Gastroesophageal sphincter (tissue), 4 donors: ENCODE measurements at regions not wholly inside any gene's neighbourhood (a gene's known extent, or its start where the extent isn't known, plus 50 kb on each side); places are given as distances from the start of the nearest gene placed in this dataset.

ENCODE experiments used
- ATAC-seq: fragments of 150-250 bp; one replicate; pipeline ENCODE4 v1.9.1; 2016; ENCODE audit warnings: mild to moderate bottlenecking, moderate library complexity
- H3K27ac ChIP-seq, 4 donors: fragments of 200-600 bp; sonication (generic) in 3 of 4; 1 replicate in 3 of 4; 2 replicates in 1 of 4; pipeline ENCODE4 v1.5.1; 2016 to 2019
- H3K27me3 ChIP-seq: fragments of 200-600 bp; sonication (generic); one replicate; pipeline ENCODE4 v1.5.1; 2019
- H3K36me3 ChIP-seq, 2 donors: fragments of 200-600 bp; sonication (generic); one replicate each; pipeline ENCODE4 v1.5.1; 2019; ENCODE audit warnings: control low read depth in 1 of 2
- H3K4me1 ChIP-seq, 3 donors: fragments of 200-600 bp; sonication (generic); 1 replicate in 2 of 3; 2 replicates in 1 of 3; pipeline ENCODE4 v1.5.1; 2016 to 2019; ENCODE audit warnings: control low read depth in 2 of 3
- H3K4me3 ChIP-seq, 2 donors: fragments of 200-600 bp; sonication (generic); one replicate each; pipeline ENCODE4 v1.5.1; 2019; ENCODE audit warnings: mild to moderate bottlenecking in 1 of 2, moderate library complexity in 1 of 2
- H3K9me3 ChIP-seq, 3 donors: fragments of 200-600 bp; sonication (generic); one replicate each; pipeline ENCODE4 v1.5.1; 2017 to 2019; ENCODE audit warnings: control low read depth in 2 of 3
- EP300 ChIP-seq: sonication (generic); formaldehyde crosslinking; IDR thresholded peaks from one replicate; pipeline ENCODE4 v1.6.1; 2017; ENCODE audit warnings: antibody characterized with exemption, mild to moderate bottlenecking
- POLR2A ChIP-seq, 2 donors: fragments of 450-650 bp; IDR thresholded peaks; one replicate each; pipeline ENCODE4 v1.6.1; 2017; ENCODE audit warnings: antibody characterized with exemption in 2 of 2, mild to moderate bottlenecking in 2 of 2, moderate library complexity in 1 of 2
- POLR2AphosphoS5 ChIP-seq: sonication (generic); formaldehyde crosslinking; IDR thresholded peaks from one replicate; pipeline ENCODE4 v1.6.1; 2017; ENCODE audit warnings: antibody characterized with exemption
- WGBS, 2 donors: methylation state at CpG; one replicate each; pipeline ENCODE4 v1.1.5; 2018; ENCODE audit warnings: low coverage in 1 of 2; 5-methylcytosine and 5-hydroxymethylcytosine counted together
- TF ChIP-seq, protein P1 (sequence below), 4 experiments: fragments of 200-600 bp in 2 of 4; fragments of 450-650 bp in 2 of 4; sonication (generic) in 1 of 4; IDR thresholded peaks; one replicate each; pipeline ENCODE4 v1.5.1; 2017 to 2019; ENCODE audit warnings: antibody characterized with exemption in 4 of 4, mild to moderate bottlenecking in 2 of 4, moderate library complexity in 2 of 4

DNA sequence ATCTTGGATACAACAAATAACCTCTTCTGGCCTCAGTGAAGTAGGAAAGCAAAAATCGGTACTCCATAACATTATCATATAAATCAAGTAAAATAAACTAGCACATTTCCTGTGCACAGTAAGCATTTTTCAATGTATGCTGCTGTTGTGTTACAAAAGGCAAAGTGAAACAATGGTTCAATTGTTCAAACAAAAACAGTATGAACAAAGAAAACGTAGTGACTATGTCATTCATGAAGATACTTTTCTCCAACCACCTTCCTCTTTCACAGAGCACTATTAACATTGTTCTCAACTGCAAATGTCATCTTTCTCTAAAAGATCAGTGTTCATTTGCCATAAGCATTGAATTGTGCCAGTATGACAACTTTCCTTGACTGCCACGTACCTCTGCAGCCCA is 318.6 kb upstream of the PRDM1 start:
- H3K27ac ChIP-seq = no peak overlapping the region
- no peaks in the 10 kb centered on the region for H3K4me1 ChIP-seq
- 67 to 78% methylated on average over 3 of the region's 3 CpGs for WGBS, 2 donors
- H3K36me3 ChIP-seq = no peaks in the 10 kb centered on the region
- H3K27me3 ChIP-seq = no peaks in the 10 kb centered on the region
- no peak for TF ChIP-seq POLR2A (IDR thresholded peaks at IDR 0.05)
- TF ChIP-seq, protein P1, sequence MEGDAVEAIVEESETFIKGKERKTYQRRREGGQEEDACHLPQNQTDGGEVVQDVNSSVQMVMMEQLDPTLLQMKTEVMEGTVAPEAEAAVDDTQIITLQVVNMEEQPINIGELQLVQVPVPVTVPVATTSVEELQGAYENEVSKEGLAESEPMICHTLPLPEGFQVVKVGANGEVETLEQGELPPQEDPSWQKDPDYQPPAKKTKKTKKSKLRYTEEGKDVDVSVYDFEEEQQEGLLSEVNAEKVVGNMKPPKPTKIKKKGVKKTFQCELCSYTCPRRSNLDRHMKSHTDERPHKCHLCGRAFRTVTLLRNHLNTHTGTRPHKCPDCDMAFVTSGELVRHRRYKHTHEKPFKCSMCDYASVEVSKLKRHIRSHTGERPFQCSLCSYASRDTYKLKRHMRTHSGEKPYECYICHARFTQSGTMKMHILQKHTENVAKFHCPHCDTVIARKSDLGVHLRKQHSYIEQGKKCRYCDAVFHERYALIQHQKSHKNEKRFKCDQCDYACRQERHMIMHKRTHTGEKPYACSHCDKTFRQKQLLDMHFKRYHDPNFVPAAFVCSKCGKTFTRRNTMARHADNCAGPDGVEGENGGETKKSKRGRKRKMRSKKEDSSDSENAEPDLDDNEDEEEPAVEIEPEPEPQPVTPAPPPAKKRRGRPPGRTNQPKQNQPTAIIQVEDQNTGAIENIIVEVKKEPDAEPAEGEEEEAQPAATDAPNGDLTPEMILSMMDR (IDR thresholded peaks at IDR 0.05) = no peak
- no peak for TF ChIP-seq POLR2AphosphoS5
- no peak for TF ChIP-seq EP300
- no peak for ATAC-seq
- H3K9me3 ChIP-seq = no peaks in the 10 kb centered on the region
- no peak overlapping the region for H3K4me3 ChIP-seq

DNA sequence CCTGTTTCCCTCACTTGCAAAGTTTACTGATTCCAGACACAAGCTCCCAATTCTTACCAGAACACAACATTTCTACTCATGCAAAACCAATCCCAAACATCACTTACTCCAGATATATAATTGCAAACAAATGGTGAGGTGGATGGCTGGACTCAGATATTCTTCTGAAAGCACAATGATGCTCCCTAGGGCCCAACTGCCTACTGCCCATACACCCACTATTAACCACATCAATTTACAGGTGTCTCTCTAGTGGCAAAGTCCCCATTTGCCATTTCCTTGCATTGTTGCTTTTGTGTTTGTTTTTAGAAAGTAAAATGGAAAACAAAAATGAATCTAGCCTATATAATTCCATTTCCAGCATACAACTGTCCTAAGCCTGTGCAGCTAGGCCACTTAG is 320.9 kb upstream of the PRDM1 start:
- no peaks in the 10 kb centered on the region for H3K27me3 ChIP-seq
- TF ChIP-seq, protein P1 (IDR thresholded peaks at IDR 0.05) = no peak
- no peaks in the 10 kb centered on the region for H3K36me3 ChIP-seq
- H3K27ac ChIP-seq = no peak overlapping the region
- ATAC-seq = no peak
- H3K9me3 ChIP-seq = no peaks in the 10 kb centered on the region
- H3K4me3 ChIP-seq = no peak overlapping the region
- H3K4me1 ChIP-seq = peaks cover 0 to 2% (median 0%) of the 10 kb centered on the region in 3 donors

DNA sequence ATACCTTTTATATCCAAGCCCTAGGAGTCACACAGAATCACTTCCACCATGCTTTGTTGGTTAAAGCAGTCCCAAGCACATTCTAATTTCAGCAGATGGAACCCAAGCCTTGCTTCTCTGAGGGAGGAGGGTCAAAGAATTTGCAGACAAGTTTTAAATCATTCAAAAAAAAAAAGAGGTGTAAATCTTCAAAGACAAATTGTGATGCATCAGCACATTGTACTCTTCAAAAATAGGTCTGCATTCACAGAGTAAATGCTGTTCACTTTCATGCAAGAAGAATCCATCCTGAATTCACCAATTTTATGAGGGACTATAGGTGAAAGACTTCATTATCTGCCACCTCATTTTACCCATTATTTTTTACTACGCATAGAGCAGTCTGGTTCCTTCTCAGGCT is 321.8 kb upstream of the PRDM1 start:
- ATAC-seq = no peak
- Histone ChIP-seq H3K9me3 (no peaks in the 10 kb centered on the region), H3K27ac (no peak overlapping the region), H3K4me3 (no peak overlapping the region), H3K27me3 (no peaks in the 10 kb centered on the region), H3K36me3 (no peaks in the 10 kb centered on the region), H3K4me1 (peaks cover 0 to 11% (median 0%) of the 10 kb centered on the region in 3 donors)
- TF ChIP-seq, protein P1 (IDR thresholded peaks at IDR 0.05) = no peak
- no peak for TF ChIP-seq EP300
- TF ChIP-seq POLR2AphosphoS5 = no peak
- no peak for TF ChIP-seq POLR2A (IDR thresholded peaks at IDR 0.05)
- 93 to 100% methylated on average over 1 of the region's 1 CpG for WGBS, 2 donors

DNA sequence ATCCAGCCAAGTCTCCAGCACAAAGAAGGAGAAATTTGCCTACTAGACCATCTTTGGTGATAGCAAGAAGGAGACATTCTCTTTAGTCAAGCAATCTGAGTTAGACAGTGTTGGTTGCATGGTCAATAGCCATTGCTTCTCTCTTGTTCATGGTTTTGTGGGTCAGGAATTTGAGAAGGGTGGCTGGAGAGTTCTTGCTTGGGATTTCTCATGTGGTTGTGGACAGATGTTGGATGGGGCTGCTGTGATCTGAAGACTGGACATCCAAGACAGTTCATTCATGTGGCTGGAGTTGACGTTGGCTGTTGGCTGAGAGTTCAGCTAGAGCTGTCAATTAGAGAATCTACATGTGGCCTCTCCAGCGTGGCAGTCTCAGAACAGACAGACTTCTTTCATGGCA is 322.3 kb upstream of the PRDM1 start:
- ATAC-seq = no peak
- H3K27ac ChIP-seq = no peak overlapping the region
- H3K4me3 ChIP-seq = no peak overlapping the region
- TF ChIP-seq EP300 (no peak), POLR2A (IDR thresholded peaks at IDR 0.05) (no peak), POLR2AphosphoS5 (no peak)
- TF ChIP-seq, protein P1 (IDR thresholded peaks at IDR 0.05) = no peak
- WGBS, 2 donors = 87% methylated on average over 2 of the region's 2 CpGs; no CpG with 5 or more reads in 1 of the 2 donors
- no peaks in the 10 kb centered on the region for H3K9me3 ChIP-seq
- H3K27me3 ChIP-seq = no peaks in the 10 kb centered on the region
- H3K4me1 ChIP-seq = peaks cover 0 to 11% (median 0%) of the 10 kb centered on the region in 3 donors
- no peaks in the 10 kb centered on the region for H3K36me3 ChIP-seq

DNA sequence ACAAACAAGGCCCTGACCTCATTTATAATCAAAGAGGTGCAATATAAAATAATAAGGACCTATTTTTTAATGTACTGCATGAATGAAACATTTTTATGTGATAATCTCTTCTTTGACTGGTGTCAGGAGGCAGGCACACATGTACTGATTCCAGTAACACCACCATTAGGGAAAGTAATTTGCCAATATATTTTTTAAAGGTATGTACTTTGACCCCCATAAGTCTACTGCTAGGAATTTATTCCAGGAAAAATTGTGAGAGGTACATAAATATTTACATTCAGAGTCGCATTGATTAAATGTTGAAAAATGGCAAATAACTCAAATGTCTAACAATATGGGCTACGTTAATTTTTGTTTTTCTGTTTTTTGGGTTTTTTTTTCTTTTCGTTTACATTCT is 325.4 kb upstream of the PRDM1 start:
- H3K4me1 ChIP-seq = peaks cover 0 to 11% (median 0%) of the 10 kb centered on the region in 3 donors
- H3K9me3 ChIP-seq = no peaks in the 10 kb centered on the region
- no peaks in the 10 kb centered on the region for H3K27me3 ChIP-seq
- H3K4me3 ChIP-seq = no peak overlapping the region
- H3K27ac ChIP-seq = no peak overlapping the region
- TF ChIP-seq, protein P1 (IDR thresholded peaks at IDR 0.05) = no peak
- TF ChIP-seq POLR2A (IDR thresholded peaks at IDR 0.05) = no peak
- no peak for TF ChIP-seq EP300
- no peak for TF ChIP-seq POLR2AphosphoS5
- ATAC-seq = no peak
- 84 to 96% methylated on average over 3 of the region's 3 CpGs for WGBS, 2 donors
- no peaks in the 10 kb centered on the region for H3K36me3 ChIP-seq
